ENCODE measurements at regions not wholly inside any gene's neighbourhood (a gene's known extent, or its start where the extent isn't known, plus 50 kb on each side); places are given as distances from the start of the nearest gene placed in this dataset.
"Not testable (repeated sequence)": the region's sequence is repeated elsewhere in the genome, so short reads cannot be mapped to it uniquely, and the experiment has no call there.

DNA sequence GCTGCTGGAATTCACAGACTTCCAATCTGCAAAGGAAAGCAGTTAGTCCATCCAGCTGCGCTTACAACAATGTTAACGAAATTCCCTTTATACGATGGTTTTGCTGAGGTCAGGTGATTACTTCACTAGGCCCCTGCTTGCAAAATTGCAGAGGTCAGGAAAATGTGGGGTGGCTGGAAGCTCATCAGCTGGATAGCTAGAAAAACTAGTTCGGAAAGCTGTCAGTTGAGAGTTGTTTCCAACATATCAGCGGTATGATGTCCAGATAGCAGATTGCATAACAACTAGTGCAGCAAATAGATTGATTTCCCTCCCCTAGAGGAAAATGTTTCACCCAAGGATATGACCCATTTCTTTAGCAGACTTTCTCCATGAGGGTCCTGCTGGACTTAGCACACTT is 2021.1 kb upstream of the CELF4 start:
- Mint-ChIP-seq H3K27me3 (ENCODE audit: insufficient read depth, low read depth) (no peaks in the 10 kb centered on the region), H3K9me3 (peaks cover 2% of the 10 kb centered on the region), H3K4me3 (no peak overlapping the region), H3K27ac (no peak overlapping the region), H3K36me3 (no peaks in the 10 kb centered on the region), H3K4me1 (peaks cover 2% of the 10 kb centered on the region)
- Histone ChIP-seq H4K20me1 (ENCODE audit: low read depth) (no peaks in the 10 kb centered on the region), H3F3A (ENCODE audit: low read depth) (peaks cover 3% of the 10 kb centered on the region), H3K4me1 (peaks cover 5% of the 10 kb centered on the region), H2AFZ (replicated peaks) (no peak overlapping the region), H3K9me3 (ENCODE audit: low read depth) (no peaks in the 10 kb centered on the region), H3K27me3 (no peaks in the 10 kb centered on the region), H3K36me3 (no peaks in the 10 kb centered on the region), H3K9ac (no peak overlapping the region), H3K27ac (no peak overlapping the region), H3K79me2 (ENCODE audit: low read depth) (no peaks in the 10 kb centered on the region), H3K4me2 (no peak overlapping the region), H3K4me3 (no peak overlapping the region)
- TF ChIP-seq EZH2phosphoT487 (IDR thresholded peaks at IDR 0.05) (no peak), EZH2 (IDR thresholded peaks at IDR 0.05) (no peak)
- TF ChIP-seq, protein P1, sequence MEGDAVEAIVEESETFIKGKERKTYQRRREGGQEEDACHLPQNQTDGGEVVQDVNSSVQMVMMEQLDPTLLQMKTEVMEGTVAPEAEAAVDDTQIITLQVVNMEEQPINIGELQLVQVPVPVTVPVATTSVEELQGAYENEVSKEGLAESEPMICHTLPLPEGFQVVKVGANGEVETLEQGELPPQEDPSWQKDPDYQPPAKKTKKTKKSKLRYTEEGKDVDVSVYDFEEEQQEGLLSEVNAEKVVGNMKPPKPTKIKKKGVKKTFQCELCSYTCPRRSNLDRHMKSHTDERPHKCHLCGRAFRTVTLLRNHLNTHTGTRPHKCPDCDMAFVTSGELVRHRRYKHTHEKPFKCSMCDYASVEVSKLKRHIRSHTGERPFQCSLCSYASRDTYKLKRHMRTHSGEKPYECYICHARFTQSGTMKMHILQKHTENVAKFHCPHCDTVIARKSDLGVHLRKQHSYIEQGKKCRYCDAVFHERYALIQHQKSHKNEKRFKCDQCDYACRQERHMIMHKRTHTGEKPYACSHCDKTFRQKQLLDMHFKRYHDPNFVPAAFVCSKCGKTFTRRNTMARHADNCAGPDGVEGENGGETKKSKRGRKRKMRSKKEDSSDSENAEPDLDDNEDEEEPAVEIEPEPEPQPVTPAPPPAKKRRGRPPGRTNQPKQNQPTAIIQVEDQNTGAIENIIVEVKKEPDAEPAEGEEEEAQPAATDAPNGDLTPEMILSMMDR (IDR thresholded peaks at IDR 0.05), result no peak
- DNase-seq (ENCODE audit: low spot score), result no peak

GRCh38 chr18:39574897-39575296 is 2009.3 kb upstream of the CELF4 start:
- H3K27ac Mint-ChIP-seq, result no peak overlapping the region
- peak overlapping the region; percentile 1 for H2AFZ ChIP-seq (replicated peaks)

DNA sequence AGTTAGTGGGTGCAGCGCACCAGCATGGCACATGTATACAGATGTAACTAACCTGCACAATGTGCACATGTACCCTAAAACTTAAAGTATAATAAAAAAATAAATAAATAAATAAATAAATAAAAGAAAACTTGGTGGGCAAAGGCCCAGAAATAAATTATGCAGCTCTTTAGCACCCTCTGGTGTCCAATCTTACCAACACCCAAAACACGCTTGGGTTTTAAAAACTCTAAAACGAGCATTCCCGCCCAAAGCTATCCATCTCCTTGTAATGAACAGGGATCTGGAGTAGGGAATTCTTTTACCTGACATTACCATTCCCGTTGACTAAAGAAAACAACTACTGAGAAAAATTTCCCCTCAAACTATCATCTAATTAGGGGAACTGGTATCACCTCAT is 2005.9 kb upstream of the CELF4 start:
- no peak overlapping the region for H3K27ac Mint-ChIP-seq
- H3K4me3 ChIP-seq, result no peak overlapping the region
- no peak overlapping the region for H3K4me3 Mint-ChIP-seq
- H3F3A ChIP-seq (ENCODE audit: low read depth), result no peaks in the 10 kb centered on the region
- H3K79me2 ChIP-seq (ENCODE audit: low read depth), result no peaks in the 10 kb centered on the region
- peaks cover 8% of the 10 kb centered on the region for H3K36me3 Mint-ChIP-seq
- peak; percentile 47 for DNase-seq (ENCODE audit: low spot score)
- no peak overlapping the region for H3K4me2 ChIP-seq
- no peak overlapping the region for H3K27ac ChIP-seq
- H3K36me3 ChIP-seq, result no peaks in the 10 kb centered on the region
- H3K4me1 ChIP-seq, result peaks cover 8% of the 10 kb centered on the region
- no peaks in the 10 kb centered on the region for H3K27me3 ChIP-seq
- no peak for TF ChIP-seq EZH2 (IDR thresholded peaks at IDR 0.05)
- TF ChIP-seq, protein P1 (IDR thresholded peaks at IDR 0.05), result peak; percentile 56
- H3K27me3 Mint-ChIP-seq (ENCODE audit: insufficient read depth, low read depth), result no peaks in the 10 kb centered on the region
- H3K9me3 ChIP-seq (ENCODE audit: low read depth), result no peaks in the 10 kb centered on the region
- H4K20me1 ChIP-seq (ENCODE audit: low read depth), result no peaks in the 10 kb centered on the region
- no peak overlapping the region for H2AFZ ChIP-seq (replicated peaks)
- H3K4me1 Mint-ChIP-seq, result peaks cover 10% of the 10 kb centered on the region
- H3K9ac ChIP-seq, result no peak overlapping the region
- H3K9me3 Mint-ChIP-seq, result peaks cover 6% of the 10 kb centered on the region

More at GRCh38 chr18:39574897-39575296, 2009.3 kb upstream of the CELF4 start:
- H3K27ac ChIP-seq, result no peak overlapping the region
- H3K4me1 ChIP-seq, result peaks cover 27% of the 10 kb centered on the region
- H3K4me2 ChIP-seq, result no peak overlapping the region
- H3K9ac ChIP-seq, result no peak overlapping the region
- no peak overlapping the region for H3K4me3 ChIP-seq
- Mint-ChIP-seq H3K4me1 (peaks cover 24% of the 10 kb centered on the region), H3K27me3 (ENCODE audit: insufficient read depth, low read depth) (no peaks in the 10 kb centered on the region), H3K4me3 (no peak overlapping the region), H3K36me3 (peaks cover 9% of the 10 kb centered on the region), H3K9me3 (peaks cover 6% of the 10 kb centered on the region)
- no peaks in the 10 kb centered on the region for H4K20me1 ChIP-seq (ENCODE audit: low read depth)
- no peaks in the 10 kb centered on the region for H3K36me3 ChIP-seq
- TF ChIP-seq EZH2phosphoT487 (IDR thresholded peaks at IDR 0.05) (no peak), EZH2 (IDR thresholded peaks at IDR 0.05) (no peak)
- TF ChIP-seq, protein P1 (IDR thresholded peaks at IDR 0.05), result no peak
- no peaks in the 10 kb centered on the region for H3K9me3 ChIP-seq (ENCODE audit: low read depth)
- DNase-seq (ENCODE audit: low spot score), result no peak
- no peaks in the 10 kb centered on the region for H3K27me3 ChIP-seq
- no peaks in the 10 kb centered on the region for H3F3A ChIP-seq (ENCODE audit: low read depth)
- no peaks in the 10 kb centered on the region for H3K79me2 ChIP-seq (ENCODE audit: low read depth)

DNA sequence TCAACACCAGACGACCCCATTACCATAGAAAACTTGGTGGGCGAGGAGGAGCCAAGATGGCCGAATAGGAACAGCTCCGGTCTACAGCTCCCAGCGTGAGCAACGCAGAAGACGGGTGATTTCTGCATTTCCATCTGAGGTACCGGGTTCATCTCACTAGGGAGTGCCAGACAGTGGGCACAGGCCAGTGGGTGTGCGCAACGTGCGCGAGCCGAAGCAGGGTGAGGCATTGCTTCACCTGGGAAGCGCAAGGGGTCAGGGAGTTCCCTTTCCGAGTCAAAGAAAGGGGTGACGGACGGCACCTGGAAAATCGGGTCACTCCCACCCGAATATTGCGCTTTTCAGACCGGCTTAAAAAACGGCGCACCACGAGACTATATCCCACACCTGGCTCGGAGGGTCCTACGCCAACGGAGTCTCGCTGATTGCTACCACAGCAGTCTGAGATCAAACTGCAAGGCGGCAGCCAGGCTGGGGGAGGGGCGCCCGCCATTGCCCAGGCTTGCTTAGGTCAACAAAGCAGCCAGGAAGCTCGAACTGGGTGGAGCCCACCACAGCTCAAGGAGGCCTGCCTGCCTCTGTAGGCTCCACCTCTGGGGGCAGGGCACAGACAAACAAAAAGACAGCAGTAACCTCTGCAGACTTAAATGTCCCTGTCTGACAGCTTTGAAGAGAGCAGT is 2000.1 kb upstream of the CELF4 start:
- H3K9me3 ChIP-seq (ENCODE audit: low read depth); H3F3A ChIP-seq (ENCODE audit: low read depth); H3K79me2 ChIP-seq (ENCODE audit: low read depth); H3K4me3 Mint-ChIP-seq; H3K27ac ChIP-seq; H3K36me3 Mint-ChIP-seq; H3K27me3 ChIP-seq; H3K27me3 Mint-ChIP-seq (ENCODE audit: insufficient read depth, low read depth); H3K4me1 ChIP-seq; H3K9ac ChIP-seq; H3K9me3 Mint-ChIP-seq; H3K4me3 ChIP-seq; H3K4me2 ChIP-seq; DNase-seq (ENCODE audit: low spot score); H2AFZ ChIP-seq (replicated peaks); H3K36me3 ChIP-seq; H4K20me1 ChIP-seq (ENCODE audit: low read depth); H3K4me1 Mint-ChIP-seq: not testable (repeated sequence)
- H3K27ac Mint-ChIP-seq, result peak overlapping the region; percentile 33
